HEK293 (cell line): ENCODE measurements at regions not wholly inside any gene's neighbourhood (a gene's known extent, or its start where the extent isn't known, plus 50 kb on each side); places are given as distances from the start of the nearest gene placed in this dataset.
"Not testable (repeated sequence)": the region's sequence is repeated elsewhere in the genome, so short reads cannot be mapped to it uniquely, and the experiment has no call there.

Source experiments
- CTCF ChIA-PET: fragments of 350-600 bp; formaldehyde crosslinking; extraction: SDS; loops from one replicate; lab custom pipeline; 2021; ENCODE audit warnings: antibody characterized with exemption; lab: Yijun Ruan, JAX
- POLR2A ChIA-PET: fragments of 300-600 bp; formaldehyde crosslinking; extraction: SDS; loops from one replicate; lab custom pipeline; 2020; ENCODE audit warnings: antibody characterized with exemption, inconsistent platforms; lab: Yijun Ruan, JAX
- H3K27ac ChIP-seq: fragments of 200-500 bp; sonication (Bioruptor generic); 2 replicates; pipeline ENCODE4 v1.5.1; 2014; ENCODE audit warnings: low read depth, low read length, control low read depth, inconsistent platforms; ENCODE audit errors: extremely low read depth
- H3K36me3 ChIP-seq, 2 experiments: fragments of 200-500 bp in 1 of 2; sonication (Bioruptor generic) in 1 of 2; 1 replicate in 1 of 2; 2 replicates in 1 of 2; pipeline ENCODE4 v1.5.1; 2014 to 2017; ENCODE audit warnings: inconsistent platforms in 2 of 2, low read length in 2 of 2; ENCODE audit not compliant: control insufficient read depth in 2 of 2, insufficient read depth in 1 of 2
- H3K4me1 ChIP-seq: fragments of 200-500 bp; sonication (Bioruptor generic); 2 replicates; pipeline ENCODE4 v1.5.1; 2014; ENCODE audit warnings: mild to moderate bottlenecking, low read length, inconsistent platforms; ENCODE audit not compliant: control insufficient read depth, insufficient read depth
- H3K4me3 ChIP-seq: 2 replicates; pipeline ENCODE4 v1.5.1; 2011; ENCODE audit warnings: low read depth, mild to moderate bottlenecking, control low read depth, low read length, moderate library complexity
- H3K9me3 ChIP-seq: fragments of 200-500 bp; sonication (Bioruptor generic); 2 replicates; pipeline ENCODE4 v1.5.1; 2014; ENCODE audit warnings: low read depth, low read length, inconsistent platforms; ENCODE audit not compliant: control insufficient read depth, insufficient read depth
- BCL6B ChIP-seq: fragments of 450-650 bp; formaldehyde crosslinking; IDR thresholded peaks from 2 replicates; pipeline ENCODE4 v1.5.1; 2017; ENCODE audit warnings: missing biosample characterization, missing genetic modification characterization
- CTCF ChIP-seq: fragments of 450-650 bp; formaldehyde crosslinking; IDR thresholded peaks from 2 replicates; pipeline ENCODE4 v1.5.1; 2016; ENCODE audit warnings: missing biosample characterization, missing genetic modification characterization
- EGR2 ChIP-seq: fragments of 450-650 bp; formaldehyde crosslinking; IDR thresholded peaks from 2 replicates; pipeline ENCODE4 v1.5.1; 2016; ENCODE audit warnings: low read depth, missing biosample characterization, missing genetic modification characterization
- GFI1B ChIP-seq: fragments of 450-650 bp; formaldehyde crosslinking; IDR thresholded peaks from 2 replicates; pipeline ENCODE4 v1.5.1; 2016; ENCODE audit warnings: missing biosample characterization, missing genetic modification characterization
- GLIS2 ChIP-seq: fragments of 450-650 bp; formaldehyde crosslinking; IDR thresholded peaks from 2 replicates; pipeline ENCODE4 v1.5.1; 2016; ENCODE audit warnings: missing biosample characterization, missing genetic modification characterization
- SP7 ChIP-seq: fragments of 450-650 bp; formaldehyde crosslinking; IDR thresholded peaks from 2 replicates; pipeline ENCODE4 v1.5.1; 2016; ENCODE audit warnings: missing biosample characterization, missing genetic modification characterization
- ZBTB20 ChIP-seq: fragments of 450-650 bp; formaldehyde crosslinking; IDR thresholded peaks from 2 replicates; pipeline ENCODE4 v1.5.1; 2016; ENCODE audit warnings: missing biosample characterization, missing genetic modification characterization
- ZBTB21 ChIP-seq: fragments of 450-650 bp; formaldehyde crosslinking; IDR thresholded peaks from 2 replicates; pipeline ENCODE4 v1.5.1; 2017; ENCODE audit warnings: missing biosample characterization, missing genetic modification characterization
- ZNF10 ChIP-seq: fragments of 450-650 bp; formaldehyde crosslinking; IDR thresholded peaks from 2 replicates; pipeline ENCODE4 v1.5.1; 2017; ENCODE audit warnings: missing biosample characterization, missing genetic modification characterization
- ZNF341 ChIP-seq: fragments of 450-650 bp; formaldehyde crosslinking; IDR thresholded peaks from 2 replicates; pipeline ENCODE4; 2016; ENCODE audit warnings: low read depth, missing biosample characterization, missing genetic modification characterization
- ZNF37A ChIP-seq: fragments of 450-650 bp; IDR thresholded peaks from 2 replicates; pipeline ENCODE4 v1.5.1; 2018; ENCODE audit warnings: missing biosample characterization, missing genetic modification characterization
- ZNF404 ChIP-seq: fragments of 450-650 bp; formaldehyde crosslinking; IDR thresholded peaks from 2 replicates; pipeline ENCODE4 v1.5.1; 2017; ENCODE audit warnings: missing biosample characterization, missing genetic modification characterization
- ZNF510 ChIP-seq: fragments of 450-650 bp; formaldehyde crosslinking; IDR thresholded peaks from 2 replicates; pipeline ENCODE4 v1.5.1; 2018; ENCODE audit warnings: mild to moderate bottlenecking, missing genetic modification characterization, missing biosample characterization; ENCODE audit not compliant: insufficient replicate concordance
- ZNF549 ChIP-seq: fragments of 450-650 bp; IDR thresholded peaks from 2 replicates; pipeline ENCODE4 v1.5.1; 2018; ENCODE audit warnings: missing biosample characterization, missing genetic modification characterization, mild to moderate bottlenecking, inconsistent platforms, moderate library complexity
- ZNF658 ChIP-seq: fragments of 450-650 bp; formaldehyde crosslinking; IDR thresholded peaks from 2 replicates; pipeline ENCODE4; 2016; ENCODE audit warnings: missing biosample characterization, missing genetic modification characterization
- ZNF792 ChIP-seq: fragments of 450-650 bp; formaldehyde crosslinking; IDR thresholded peaks from 2 replicates; pipeline ENCODE4 v1.5.1; 2016; ENCODE audit warnings: missing biosample characterization, missing genetic modification characterization
- ZSCAN18 ChIP-seq: fragments of 450-650 bp; formaldehyde crosslinking; IDR thresholded peaks from 2 replicates; pipeline ENCODE4 v1.5.1; 2016; ENCODE audit warnings: missing biosample characterization, missing genetic modification characterization
- ZSCAN30 ChIP-seq: fragments of 450-650 bp; IDR thresholded peaks from 2 replicates; pipeline ENCODE4 v1.5.1; 2018; ENCODE audit warnings: missing biosample characterization, mild to moderate bottlenecking, missing genetic modification characterization, moderate library complexity
- TF ChIP-seq, protein P1 (sequence below): fragments of 450-650 bp; formaldehyde crosslinking; IDR thresholded peaks from 2 replicates; pipeline ENCODE4 v1.5.1; 2017; ENCODE audit warnings: missing biosample characterization, missing genetic modification characterization
- TF ChIP-seq, protein P2 (sequence below): fragments of 450-650 bp; formaldehyde crosslinking; IDR thresholded peaks from 2 replicates; pipeline ENCODE4 v1.5.1; 2016; ENCODE audit warnings: missing biosample characterization, missing genetic modification characterization

- TF ChIP-seq, protein P1, sequence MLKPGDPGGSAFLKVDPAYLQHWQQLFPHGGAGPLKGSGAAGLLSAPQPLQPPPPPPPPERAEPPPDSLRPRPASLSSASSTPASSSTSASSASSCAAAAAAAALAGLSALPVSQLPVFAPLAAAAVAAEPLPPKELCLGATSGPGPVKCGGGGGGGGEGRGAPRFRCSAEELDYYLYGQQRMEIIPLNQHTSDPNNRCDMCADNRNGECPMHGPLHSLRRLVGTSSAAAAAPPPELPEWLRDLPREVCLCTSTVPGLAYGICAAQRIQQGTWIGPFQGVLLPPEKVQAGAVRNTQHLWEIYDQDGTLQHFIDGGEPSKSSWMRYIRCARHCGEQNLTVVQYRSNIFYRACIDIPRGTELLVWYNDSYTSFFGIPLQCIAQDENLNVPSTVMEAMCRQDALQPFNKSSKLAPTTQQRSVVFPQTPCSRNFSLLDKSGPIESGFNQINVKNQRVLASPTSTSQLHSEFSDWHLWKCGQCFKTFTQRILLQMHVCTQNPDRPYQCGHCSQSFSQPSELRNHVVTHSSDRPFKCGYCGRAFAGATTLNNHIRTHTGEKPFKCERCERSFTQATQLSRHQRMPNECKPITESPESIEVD (tag by site-specific recombination), result no peak
Observed at GRCh38 chr6:75020971-75021370, 184.9 kb downstream of the COL12A1 start (continued).

DNA sequence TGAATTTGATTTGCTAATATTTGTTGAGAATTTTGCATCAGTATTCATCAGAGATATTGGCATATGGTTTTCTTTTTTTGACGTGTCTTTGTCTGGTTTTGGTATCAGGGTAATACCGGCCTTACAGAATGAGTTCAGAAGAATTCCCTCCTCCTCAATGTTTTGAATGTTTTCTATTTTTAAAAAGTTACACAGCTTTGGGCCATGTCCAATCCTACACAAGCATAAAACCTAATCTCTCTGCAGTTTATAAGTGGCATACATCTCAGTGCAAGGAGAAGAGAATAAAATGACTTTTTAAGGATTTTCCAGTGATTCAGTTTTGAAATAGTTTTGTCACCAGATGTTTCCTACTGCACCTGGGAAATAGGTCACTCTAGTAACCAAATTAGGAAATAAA is 185.5 kb downstream of the COL12A1 start:
- no peak overlapping the region for H3K4me3 ChIP-seq
- no peaks in the 10 kb centered on the region for H3K36me3 ChIP-seq
- no peaks in the 10 kb centered on the region for H3K9me3 ChIP-seq
- no peak for TF ChIP-seq ZNF792 (tag by site-specific recombination)
- no peak for TF ChIP-seq ZNF510
- no peak for TF ChIP-seq CTCF
- TF ChIP-seq EGR2 (tag by site-specific recombination), result no peak
- TF ChIP-seq ZSCAN18, result no peak
- TF ChIP-seq, protein P1 (tag by site-specific recombination), result no peak
- TF ChIP-seq GFI1B (tag by site-specific recombination), result no peak
- TF ChIP-seq ZNF658 (tag by site-specific recombination), result no peak
- no peaks in the 10 kb centered on the region for H3K4me1 ChIP-seq
- ChIA-PET CTCF (interaction anchor here (0.6 kb wide), 1 partner anchor 256 kb away, joined by 3 read pairs; no protein-coding TSS in a partner anchor), POLR2A (no interaction called here)
- no peak overlapping the region for H3K27ac ChIP-seq

DNA sequence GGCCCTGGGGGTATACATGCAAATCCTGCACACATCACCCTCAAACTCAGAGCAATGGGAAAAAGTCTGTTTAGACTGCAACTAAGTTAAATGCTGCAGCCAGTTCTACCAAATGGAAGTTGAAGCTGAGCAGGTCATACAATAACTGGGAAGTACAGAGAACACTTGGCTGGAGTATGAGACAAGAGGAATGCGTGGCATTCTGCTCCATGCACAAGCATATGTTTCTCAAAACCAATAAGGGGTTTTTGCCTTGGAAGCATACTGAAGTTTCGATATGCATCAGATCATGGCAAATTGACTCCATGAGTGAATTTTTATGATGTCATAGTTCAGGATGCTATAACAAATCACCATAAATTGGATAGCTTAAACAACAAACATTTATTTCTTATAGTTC is 193.8 kb downstream of the COL12A1 start:
- Histone ChIP-seq H3K36me3 (no peaks in the 10 kb centered on the region), H3K4me3 (no peak overlapping the region), H3K27ac (no peak overlapping the region), H3K4me1 (no peaks in the 10 kb centered on the region), H3K9me3 (no peaks in the 10 kb centered on the region)
- CTCF ChIA-PET, result no interaction called here
- POLR2A ChIA-PET, result no interaction called here
- TF ChIP-seq ZBTB20 (tag by site-specific recombination) (no peak), ZNF404 (tag by site-specific recombination) (no peak), ZSCAN30 (tag by site-specific recombination) (no peak), ZNF341 (no peak), ZNF549 (tag by site-specific recombination) (no peak), BCL6B (tag by site-specific recombination) (no peak), ZNF37A (no peak), ZNF10 (no peak), ZNF510 (no peak), SP7 (tag by site-specific recombination) (no peak), ZBTB21 (tag by site-specific recombination) (no peak), GLIS2 (tag by site-specific recombination) (no peak)
- TF ChIP-seq, protein P2, sequence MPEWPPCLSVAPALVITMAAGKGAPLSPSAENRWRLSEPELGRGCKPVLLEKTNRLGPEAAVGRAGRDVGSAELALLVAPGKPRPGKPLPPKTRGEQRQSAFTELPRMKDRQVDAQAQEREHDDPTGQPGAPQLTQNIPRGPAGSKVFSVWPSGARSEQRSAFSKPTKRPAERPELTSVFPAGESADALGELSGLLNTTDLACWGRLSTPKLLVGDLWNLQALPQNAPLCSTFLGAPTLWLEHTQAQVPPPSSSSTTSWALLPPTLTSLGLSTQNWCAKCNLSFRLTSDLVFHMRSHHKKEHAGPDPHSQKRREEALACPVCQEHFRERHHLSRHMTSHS (tag by site-specific recombination), result no peak

- H3K4me3 ChIP-seq, H3K4me1 ChIP-seq, H3K9me3 ChIP-seq, POLR2A ChIA-PET, H3K36me3 ChIP-seq, H3K27ac ChIP-seq, CTCF ChIA-PET: not testable (repeated sequence)
Observed at GRCh38 chr6:75003984-75004383, 201.9 kb downstream of the COL12A1 start.
